ENCODE measurements at regions not wholly inside any gene's neighbourhood (a gene's known extent, or its start where the extent isn't known, plus 50 kb on each side); places are given as distances from the start of the nearest gene placed in this dataset.
A peak's percentile ranks its signal among the peaks of the same experiment; 100 is the strongest.
"Not testable (repeated sequence)": the region's sequence is repeated elsewhere in the genome, so short reads cannot be mapped to it uniquely, and the experiment has no call there.

DNA sequence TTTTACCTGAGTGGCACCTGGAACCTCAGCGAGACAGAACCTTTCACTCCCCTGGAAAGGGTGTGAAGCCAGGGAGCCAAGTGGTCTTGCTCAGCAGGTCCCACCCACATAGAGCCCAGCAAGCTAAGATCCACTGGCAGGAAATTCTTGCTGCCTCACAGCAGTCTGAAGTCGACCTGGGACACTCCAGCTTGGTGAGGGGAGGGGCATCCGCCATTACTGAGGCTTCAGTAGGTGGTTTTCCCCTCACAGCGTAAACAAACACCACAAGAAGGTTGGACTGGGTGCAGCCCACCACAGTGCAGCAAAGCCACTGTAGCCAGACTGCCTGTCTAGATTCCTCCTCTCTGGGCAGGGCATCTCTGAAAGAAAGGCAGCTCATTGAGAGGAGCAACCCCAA is 134.7 kb upstream of the RSPO3 start:
- no peak for DNase-seq (ENCODE audit: extremely low read depth in 1 of 11, low read depth in 9 of 11, low spot score in 4 of 11)

DNA sequence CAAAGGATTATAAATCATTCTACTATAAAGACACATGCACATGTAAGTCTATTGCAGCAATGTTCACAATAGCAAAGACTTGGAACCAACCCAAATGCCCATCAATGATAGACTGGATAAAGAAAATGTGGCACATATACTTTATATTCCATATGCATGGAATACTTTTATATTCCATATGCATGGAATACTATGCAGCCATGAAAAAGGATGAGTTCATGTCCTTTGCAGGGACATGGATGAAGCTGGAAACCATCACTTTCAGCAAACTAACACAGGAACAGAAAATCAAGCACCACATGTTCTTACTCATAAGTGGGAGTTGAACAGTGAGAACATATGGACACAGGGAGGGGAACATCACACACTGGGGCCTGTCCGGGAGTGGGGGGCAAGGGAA is 130.3 kb upstream of the RSPO3 start:
- DNase-seq (ENCODE audit: extremely low read depth in 1 of 11, low read depth in 9 of 11, low spot score in 4 of 11), result not testable (repeated sequence)

DNA sequence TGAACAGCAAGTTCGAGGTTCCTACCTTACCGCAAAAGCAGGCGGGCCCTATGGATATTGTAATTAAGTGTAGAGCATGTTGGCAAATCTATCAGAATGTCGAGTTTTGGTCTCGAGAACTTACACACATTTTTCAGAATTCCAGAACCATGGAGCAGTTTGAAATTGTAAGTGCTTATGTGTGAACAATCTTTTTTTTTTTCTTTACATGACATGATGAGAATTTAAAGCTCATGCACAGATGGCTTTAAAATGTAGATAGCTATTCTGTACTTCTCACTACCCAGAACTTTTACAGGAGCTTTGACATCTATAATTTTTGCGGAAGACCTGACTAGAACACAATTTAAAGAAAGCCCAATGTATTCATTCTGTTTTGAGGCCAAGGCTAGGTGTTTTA is 117.8 kb upstream of the RSPO3 start:
- no peak for DNase-seq (ENCODE audit: extremely low read depth in 1 of 11, low read depth in 9 of 11, low spot score in 4 of 11)

DNA sequence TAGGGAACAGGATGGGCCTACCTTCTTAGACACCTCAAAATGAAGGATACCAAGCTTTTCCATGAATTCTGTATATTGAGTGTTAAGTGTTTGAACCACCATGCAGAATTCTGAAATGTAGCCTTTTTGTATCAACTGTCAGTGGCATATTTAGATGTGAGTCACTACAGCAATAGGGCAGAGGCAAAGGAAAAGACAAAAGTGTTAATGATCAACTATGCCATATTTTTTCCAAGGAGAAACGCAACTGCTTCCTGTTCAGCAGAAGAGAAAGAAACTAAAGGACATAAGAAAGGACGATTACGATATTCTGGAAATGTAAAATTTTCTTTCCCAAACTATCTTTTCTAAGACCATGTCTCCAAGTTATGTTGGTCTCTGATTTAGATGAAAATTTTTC is 104.6 kb upstream of the RSPO3 start:
- no peak for DNase-seq (ENCODE audit: extremely low read depth in 1 of 11, low read depth in 9 of 11, low spot score in 4 of 11)

DNA sequence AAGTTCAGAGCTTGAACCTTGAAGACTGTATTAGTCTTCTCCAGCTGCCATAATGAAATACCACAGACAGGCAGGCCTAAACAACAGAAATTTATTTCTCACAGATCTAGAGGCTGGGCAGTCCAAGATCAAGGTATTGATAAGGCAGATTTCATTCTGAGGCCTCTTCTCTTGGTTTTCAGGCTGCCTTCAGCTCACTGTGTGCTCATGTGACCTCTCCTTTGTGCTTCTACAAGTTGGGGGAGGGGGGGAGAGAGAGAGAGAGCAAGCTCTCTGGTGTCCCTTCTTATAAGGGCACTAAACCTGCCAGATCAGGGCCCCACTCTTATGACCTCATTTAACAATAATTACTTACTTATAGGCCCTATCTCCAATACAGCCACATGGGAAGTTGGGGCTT is 102.6 kb upstream of the RSPO3 start:
- DNase-seq (ENCODE audit: extremely low read depth in 1 of 11, low read depth in 9 of 11, low spot score in 4 of 11), result no peak

DNA sequence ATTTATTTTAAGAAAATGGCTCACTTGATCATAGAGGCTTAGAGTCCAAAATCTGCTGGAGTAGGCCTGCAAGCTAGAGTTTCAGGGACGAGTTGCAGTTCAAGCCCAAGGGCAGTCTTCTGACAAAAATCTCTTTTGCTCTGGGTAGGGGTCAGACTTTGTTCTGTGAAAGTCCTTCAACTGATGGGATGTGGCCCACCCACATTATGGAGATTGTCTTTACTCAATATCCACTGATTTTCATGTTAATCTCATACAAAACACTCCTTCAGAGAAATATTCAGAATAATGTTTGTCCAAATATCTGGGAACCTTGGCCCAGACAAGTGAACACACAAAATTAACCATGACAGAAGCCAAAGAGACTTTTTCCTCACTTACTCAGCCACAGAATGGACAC is 98.6 kb upstream of the RSPO3 start:
- DNase-seq (ENCODE audit: extremely low read depth in 1 of 11, low read depth in 9 of 11, low spot score in 4 of 11), result no peak

DNA sequence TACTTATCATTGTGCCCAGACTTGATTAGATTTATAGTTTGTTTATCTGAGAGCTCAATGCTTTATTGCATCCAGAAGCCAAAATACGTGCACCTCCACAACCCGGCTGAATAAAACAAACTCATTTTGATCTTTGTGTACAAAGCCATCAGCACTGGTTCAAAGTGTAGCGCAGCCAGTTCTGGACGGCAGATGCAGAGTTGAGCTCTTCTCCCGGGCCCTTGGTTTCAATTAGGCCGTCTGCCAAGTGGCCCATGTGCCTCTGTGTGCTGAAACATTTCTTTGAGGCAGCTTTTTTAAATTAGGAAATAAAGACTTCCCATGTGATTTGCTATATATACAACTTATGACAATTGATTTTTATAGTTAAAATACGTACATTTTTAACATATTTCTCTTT is 96.2 kb upstream of the RSPO3 start:
- DNase-seq (ENCODE audit: extremely low read depth in 1 of 11, low read depth in 9 of 11, low spot score in 4 of 11), result peak in 8 of 11 donors; percentile 3 to 25 (median 8)

DNA sequence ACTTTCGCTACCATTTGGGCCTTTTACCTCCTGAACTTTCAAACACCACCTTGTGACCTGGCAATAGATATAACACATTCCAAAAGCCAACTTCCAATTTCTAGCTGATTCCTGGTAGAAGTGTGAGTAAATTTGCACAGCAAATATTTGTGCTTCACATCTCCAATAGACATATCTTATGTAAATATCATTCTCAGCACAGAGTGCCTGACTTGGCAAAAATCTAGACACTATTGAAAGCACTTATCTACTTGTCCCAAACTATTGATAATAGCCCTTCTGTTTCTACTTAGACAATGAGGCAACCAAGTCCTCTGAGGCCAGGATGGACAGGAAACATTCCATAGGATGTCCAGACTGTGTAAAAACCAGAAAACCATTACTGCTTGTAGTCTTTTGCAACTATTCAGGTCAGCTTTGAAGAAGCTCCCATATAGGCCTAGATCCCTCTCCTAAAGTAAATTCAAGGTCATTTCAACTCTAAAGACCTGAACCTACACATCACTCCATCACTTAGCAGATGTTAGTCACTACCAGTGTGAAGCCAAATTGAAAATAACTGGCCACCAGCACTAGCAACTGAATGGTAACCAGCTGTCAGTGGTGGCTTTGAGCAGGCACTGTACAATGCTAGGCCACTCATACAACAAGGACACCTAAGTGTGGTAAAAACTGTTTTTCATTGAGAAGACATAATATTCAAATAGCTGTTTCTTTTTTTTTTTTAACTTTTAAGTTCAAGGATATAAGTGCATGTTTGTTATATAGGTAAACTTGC is 95.3 kb upstream of the RSPO3 start:
- DNase-seq (ENCODE audit: extremely low read depth in 1 of 11, low read depth in 9 of 11, low spot score in 4 of 11), result no peak

DNA sequence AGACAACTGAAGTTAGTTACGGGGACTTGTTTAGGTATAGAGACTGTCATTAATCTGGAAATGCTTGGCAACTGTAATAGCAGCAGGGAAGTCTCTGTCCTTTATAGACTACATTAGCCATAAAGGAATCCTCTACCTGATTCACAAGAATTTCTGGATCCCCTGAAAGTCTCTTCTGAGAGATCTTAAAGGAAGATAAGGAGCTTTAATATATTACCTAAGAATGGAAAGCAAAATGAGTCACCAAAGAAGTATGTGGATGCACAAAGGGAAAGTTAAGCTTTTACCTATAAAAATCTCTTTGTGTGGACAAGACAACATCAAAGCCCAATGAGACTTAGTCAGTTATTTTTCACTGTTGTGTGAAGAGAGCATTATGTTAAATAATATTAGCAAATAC is 92.2 kb upstream of the RSPO3 start:
- no peak for DNase-seq (ENCODE audit: extremely low read depth in 1 of 11, low read depth in 9 of 11, low spot score in 4 of 11)

DNA sequence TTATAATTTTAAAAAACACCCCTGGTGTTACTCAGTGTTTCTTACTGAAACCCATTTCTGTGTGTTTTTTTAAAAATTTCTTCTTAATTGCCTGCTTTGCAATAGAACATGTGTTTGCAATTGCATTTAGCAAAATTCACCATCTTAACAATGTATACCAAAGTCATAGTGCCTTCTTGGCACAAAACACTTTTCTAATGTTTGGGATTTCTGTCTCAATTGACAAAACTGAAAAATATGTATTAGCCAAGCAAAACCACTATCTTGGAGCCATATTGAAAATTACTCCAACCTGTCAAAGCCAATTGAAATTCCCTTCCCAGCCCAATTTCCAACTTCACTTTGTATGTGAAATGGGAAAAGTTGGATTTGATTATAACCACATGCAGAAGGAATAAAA is 88.4 kb upstream of the RSPO3 start:
- DNase-seq (ENCODE audit: extremely low read depth in 1 of 11, low read depth in 9 of 11, low spot score in 4 of 11), result no peak

DNA sequence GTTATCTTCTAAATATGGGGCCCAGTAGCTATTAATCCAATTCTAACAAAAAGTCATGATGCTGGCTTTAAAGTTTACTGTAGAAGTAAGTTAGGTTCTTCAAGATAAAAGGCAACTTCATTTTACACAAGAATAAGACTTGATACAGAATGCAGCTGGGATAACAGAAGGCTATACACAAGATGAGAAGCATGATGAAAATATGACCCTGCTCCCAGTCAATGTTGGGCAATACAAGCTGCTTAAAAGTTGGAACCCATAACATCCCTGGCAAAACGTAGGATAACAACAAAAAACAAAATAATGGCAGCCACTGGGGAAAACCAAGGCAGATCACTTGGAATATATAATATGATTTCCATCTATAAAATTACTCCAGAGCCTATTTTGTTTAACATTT is 87.6 kb upstream of the RSPO3 start:
- DNase-seq (ENCODE audit: extremely low read depth in 1 of 11, low read depth in 9 of 11, low spot score in 4 of 11), result no peak

DNA sequence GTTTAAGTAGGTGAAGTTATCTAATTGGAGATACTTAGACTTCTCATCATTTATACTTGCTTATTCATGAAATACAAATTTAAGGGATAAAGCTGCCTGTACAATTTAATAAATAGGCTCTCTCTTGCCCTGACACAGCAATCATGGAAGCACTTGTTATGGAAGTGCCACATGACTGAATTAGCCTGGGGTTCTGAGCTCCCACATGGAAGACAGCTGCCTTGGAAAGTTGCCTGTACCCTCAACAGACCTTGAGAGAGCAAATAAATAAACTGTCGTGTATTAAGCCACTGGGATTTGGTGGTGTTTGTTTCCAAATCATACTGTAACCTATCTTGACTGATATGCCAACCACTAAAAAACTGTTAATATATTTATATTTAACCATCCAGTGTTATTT is 87.0 kb upstream of the RSPO3 start:
- no peak for DNase-seq (ENCODE audit: extremely low read depth in 1 of 11, low read depth in 9 of 11, low spot score in 4 of 11)

DNA sequence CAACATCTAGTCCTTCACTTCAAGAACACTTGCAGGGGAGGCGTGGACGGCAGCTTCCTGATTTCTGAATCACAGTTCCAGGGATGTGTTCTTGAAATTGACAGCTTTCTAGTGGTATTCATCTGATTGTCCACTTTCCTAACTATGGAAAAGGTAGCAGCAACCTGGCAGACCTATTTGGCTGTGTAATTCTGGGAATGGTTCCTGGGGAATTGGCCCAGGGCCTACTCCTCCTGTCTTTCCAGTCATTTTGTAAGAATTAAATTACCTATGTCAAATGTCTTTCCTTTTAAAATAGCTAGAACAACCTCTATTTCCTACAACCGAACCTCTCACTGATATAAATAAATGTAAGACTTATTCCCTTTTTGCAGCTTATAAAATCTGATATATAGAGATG is 85.5 kb upstream of the RSPO3 start:
- DNase-seq (ENCODE audit: extremely low read depth in 1 of 11, low read depth in 9 of 11, low spot score in 4 of 11), result no peak

DNA sequence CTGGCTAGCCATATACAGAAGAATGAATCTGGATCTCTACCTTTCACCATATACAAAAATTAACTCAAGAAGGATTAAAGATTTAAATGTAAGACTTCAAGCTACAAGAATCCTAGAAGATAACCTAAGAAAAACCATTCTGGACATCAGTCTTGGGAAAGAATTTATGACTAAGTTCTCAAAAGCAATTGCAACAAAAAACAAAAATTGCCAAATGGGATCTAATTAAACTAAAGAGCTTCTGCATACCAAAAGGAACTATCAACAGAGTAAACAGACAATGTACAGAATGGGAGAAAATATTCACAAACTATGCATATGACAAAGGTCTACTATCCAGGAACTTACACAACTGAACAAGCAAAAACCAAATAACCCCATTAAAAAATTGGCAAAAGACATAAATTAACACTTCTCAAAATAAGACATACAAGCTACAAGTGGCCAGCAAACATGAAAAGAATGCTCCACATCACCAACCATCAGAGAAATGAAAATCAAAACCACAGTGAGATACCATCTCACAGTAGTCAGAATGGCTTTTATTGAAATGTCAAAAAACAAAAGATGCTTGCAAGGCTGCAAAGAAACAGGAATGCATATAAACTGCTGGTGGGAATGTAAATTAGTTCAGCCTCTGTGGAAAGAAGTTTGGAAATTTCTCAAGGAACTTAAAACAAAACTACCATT is 66.8 kb upstream of the RSPO3 start:
- no peak for DNase-seq (ENCODE audit: extremely low read depth in 1 of 11, low read depth in 9 of 11, low spot score in 4 of 11)

DNA sequence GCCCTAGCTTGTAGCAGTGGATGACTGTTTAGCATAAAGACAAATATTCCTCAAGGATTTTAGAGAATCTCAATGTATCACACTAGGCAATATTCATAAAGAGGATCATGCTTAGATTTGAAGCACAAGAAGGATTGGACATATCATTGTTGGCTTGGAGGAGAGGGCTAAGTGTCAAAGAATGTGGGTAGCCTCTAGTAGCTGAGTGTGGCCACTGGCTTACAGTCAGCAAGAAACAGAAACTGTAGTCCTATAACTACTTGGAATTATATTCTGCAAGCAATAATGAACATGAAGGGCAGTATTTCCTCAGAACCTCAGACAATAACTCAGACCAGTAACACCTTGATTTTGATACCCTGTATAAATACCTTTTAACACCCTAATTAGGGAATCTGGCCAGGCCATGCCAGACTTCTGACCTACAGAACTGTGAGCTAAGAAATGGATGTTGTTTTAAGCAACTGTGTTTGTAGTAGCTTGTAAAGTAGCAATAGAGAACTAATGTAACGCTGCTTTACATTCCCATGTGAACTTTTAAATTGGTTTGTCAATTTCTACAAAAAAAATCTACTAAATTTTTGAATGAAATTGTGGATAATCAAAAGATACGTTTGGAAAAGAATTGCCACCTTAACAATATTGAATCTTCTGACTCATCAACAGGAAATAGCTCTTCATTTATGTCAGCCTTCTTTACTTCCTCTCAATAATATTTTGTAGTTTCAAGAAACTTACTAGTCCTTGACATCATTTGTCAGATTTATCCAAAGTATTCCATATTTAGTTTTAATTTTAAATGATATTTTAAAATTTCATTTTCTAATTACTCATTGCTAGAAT is 65.2 kb upstream of the RSPO3 start:
- no peak for DNase-seq (ENCODE audit: extremely low read depth in 1 of 11, low read depth in 9 of 11, low spot score in 4 of 11)

DNA sequence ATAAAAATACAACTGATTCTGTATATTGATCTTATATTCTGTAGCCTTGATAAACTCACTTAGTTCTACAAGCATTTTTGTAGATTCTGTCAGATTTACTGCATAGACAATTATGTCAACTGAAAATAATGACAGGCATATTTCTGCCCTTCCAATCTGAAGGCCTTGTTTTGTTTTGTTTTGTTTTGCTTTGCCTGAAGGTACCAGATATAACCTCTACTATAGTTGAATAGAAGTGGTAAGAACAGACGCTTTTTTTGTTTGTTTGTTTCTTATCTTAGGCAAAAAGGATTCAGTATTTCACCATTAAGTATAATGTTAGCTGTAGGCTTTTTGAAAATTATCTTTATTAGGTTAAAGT is 64.6 kb upstream of the RSPO3 start:
- no peak for DNase-seq (ENCODE audit: extremely low read depth in 1 of 11, low read depth in 9 of 11, low spot score in 4 of 11)

DNA sequence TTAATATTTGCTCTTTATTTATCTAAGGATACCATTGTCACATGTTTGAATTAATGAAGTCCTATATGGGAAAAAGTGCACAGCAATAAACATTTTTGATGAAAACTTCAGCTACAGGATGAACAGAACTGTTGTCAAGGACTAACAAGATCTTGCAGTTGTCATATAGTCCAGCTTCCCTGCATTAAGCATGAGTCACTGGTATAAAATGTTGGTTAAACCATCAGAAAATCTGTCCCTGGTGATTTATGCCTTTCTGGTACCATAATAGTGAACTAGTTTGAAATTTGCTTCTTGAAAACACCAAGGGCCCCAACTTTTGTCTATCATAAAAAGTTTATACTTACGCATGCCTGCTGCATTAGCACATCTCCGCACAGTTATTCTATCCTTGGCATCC is 60.4 kb upstream of the RSPO3 start:
- no peak for DNase-seq (ENCODE audit: extremely low read depth in 1 of 11, low read depth in 9 of 11, low spot score in 4 of 11)

DNA sequence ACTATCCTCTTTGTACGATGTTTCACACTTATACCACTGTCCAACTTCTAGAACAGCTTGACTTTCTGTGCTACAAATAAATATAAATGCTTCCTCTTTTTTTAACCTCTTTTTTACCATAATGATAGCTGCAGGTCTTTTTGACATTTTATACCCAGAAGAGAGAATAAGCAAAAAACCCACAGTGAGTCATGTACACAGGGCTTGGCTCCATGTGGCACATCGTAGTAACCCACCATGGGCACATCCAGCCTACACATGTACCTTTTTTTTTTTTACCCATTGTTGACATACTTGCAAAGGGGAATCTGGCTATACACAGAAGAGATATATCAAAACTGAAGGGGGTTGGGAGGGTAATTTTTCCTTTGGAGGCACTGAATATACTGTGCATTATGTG is 59.5 kb upstream of the RSPO3 start:
- no peak for DNase-seq (ENCODE audit: extremely low read depth in 1 of 11, low read depth in 9 of 11, low spot score in 4 of 11)
